ENCODE measurements at regions not wholly inside any gene's neighbourhood (a gene's known extent, or its start where the extent isn't known, plus 50 kb on each side); places are given as distances from the start of the nearest gene placed in this dataset.

DNA sequence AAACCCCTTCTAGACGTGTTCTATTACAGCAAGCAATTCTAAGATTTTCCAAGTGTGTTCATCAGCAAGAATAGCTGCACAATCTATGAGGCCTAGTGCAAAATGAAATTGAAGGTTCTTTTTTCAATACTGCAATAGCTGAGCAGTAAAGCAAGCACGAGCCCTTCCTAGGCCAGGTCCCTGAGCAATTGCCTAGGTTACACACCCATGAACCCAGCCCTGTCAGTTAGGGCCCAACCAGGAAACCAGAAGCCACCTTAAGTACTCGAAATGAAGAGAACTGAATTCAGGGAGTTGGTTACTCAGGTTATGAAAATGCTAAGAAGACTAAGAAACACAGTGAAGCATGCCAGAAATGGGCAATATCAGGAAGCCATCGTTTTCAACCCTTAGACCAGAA is 52.0 kb upstream of the VWC2 start:
- no peak overlapping the region for H3K4me3 ChIP-seq (ENCODE audit: low read depth, low read length)
- no peak for DNase-seq (ENCODE audit: low read depth)

More for the DNA sequence above, 52.0 kb upstream of the VWC2 start:
- TF ChIP-seq, protein P1, sequence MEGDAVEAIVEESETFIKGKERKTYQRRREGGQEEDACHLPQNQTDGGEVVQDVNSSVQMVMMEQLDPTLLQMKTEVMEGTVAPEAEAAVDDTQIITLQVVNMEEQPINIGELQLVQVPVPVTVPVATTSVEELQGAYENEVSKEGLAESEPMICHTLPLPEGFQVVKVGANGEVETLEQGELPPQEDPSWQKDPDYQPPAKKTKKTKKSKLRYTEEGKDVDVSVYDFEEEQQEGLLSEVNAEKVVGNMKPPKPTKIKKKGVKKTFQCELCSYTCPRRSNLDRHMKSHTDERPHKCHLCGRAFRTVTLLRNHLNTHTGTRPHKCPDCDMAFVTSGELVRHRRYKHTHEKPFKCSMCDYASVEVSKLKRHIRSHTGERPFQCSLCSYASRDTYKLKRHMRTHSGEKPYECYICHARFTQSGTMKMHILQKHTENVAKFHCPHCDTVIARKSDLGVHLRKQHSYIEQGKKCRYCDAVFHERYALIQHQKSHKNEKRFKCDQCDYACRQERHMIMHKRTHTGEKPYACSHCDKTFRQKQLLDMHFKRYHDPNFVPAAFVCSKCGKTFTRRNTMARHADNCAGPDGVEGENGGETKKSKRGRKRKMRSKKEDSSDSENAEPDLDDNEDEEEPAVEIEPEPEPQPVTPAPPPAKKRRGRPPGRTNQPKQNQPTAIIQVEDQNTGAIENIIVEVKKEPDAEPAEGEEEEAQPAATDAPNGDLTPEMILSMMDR (conservative IDR thresholded peaks at IDR 0.05; ENCODE audit: low read depth, low read length), result no peak
